HEK293 (cell line): ENCODE measurements at regions not wholly inside any gene's neighbourhood (a gene's known extent, or its start where the extent isn't known, plus 50 kb on each side); places are given as distances from the start of the nearest gene placed in this dataset.

Experiments used
- MEIS1 ChIP-seq: sonication (generic); formaldehyde crosslinking; IDR thresholded peaks from 2 replicates; pipeline ENCODE4 v1.8.1; 2022; ENCODE audit warnings: missing genetic modification reagents, mild to moderate bottlenecking, borderline replicate concordance
- PATZ1 ChIP-seq: fragments of 450-650 bp; formaldehyde crosslinking; IDR thresholded peaks from 2 replicates; pipeline ENCODE4 v1.5.1; 2016; ENCODE audit warnings: missing biosample characterization, missing genetic modification characterization
- ZFHX2 ChIP-seq: fragments of 450-650 bp; formaldehyde crosslinking; conservative IDR thresholded peaks from 2 replicates; pipeline ENCODE4 v1.5.1; 2016; ENCODE audit warnings: missing biosample characterization, missing genetic modification characterization
- ZIC2 ChIP-seq: fragments of 450-650 bp; formaldehyde crosslinking; IDR thresholded peaks from 2 replicates; pipeline ENCODE4 v1.5.1; 2016; ENCODE audit warnings: missing biosample characterization, missing genetic modification characterization
- ZNF560 ChIP-seq: fragments of 450-650 bp; formaldehyde crosslinking; IDR thresholded peaks from 2 replicates; pipeline ENCODE4 v1.5.1; 2017; ENCODE audit warnings: missing biosample characterization, missing genetic modification characterization, borderline replicate concordance
- ZSCAN23 ChIP-seq: fragments of 450-650 bp; formaldehyde crosslinking; IDR thresholded peaks from 2 replicates; pipeline ENCODE4 v1.5.1; 2016; ENCODE audit warnings: missing biosample characterization, missing genetic modification characterization
- TF ChIP-seq, protein P1 (sequence below): fragments of 450-650 bp; formaldehyde crosslinking; IDR thresholded peaks from 2 replicates; pipeline ENCODE4 v1.5.1; 2016; ENCODE audit warnings: missing biosample characterization, missing genetic modification characterization
- TF ChIP-seq, protein P2 (sequence below): fragments of 450-650 bp; formaldehyde crosslinking; IDR thresholded peaks from 2 replicates; pipeline ENCODE4 v1.5.1; 2016; ENCODE audit warnings: missing biosample characterization, missing genetic modification characterization
- TF ChIP-seq, protein P3 (sequence below): fragments of 450-650 bp; formaldehyde crosslinking; IDR thresholded peaks from 2 replicates; pipeline ENCODE4 v1.5.1; 2017; ENCODE audit warnings: missing biosample characterization, mild to moderate bottlenecking, missing genetic modification characterization, moderate library complexity

DNA sequence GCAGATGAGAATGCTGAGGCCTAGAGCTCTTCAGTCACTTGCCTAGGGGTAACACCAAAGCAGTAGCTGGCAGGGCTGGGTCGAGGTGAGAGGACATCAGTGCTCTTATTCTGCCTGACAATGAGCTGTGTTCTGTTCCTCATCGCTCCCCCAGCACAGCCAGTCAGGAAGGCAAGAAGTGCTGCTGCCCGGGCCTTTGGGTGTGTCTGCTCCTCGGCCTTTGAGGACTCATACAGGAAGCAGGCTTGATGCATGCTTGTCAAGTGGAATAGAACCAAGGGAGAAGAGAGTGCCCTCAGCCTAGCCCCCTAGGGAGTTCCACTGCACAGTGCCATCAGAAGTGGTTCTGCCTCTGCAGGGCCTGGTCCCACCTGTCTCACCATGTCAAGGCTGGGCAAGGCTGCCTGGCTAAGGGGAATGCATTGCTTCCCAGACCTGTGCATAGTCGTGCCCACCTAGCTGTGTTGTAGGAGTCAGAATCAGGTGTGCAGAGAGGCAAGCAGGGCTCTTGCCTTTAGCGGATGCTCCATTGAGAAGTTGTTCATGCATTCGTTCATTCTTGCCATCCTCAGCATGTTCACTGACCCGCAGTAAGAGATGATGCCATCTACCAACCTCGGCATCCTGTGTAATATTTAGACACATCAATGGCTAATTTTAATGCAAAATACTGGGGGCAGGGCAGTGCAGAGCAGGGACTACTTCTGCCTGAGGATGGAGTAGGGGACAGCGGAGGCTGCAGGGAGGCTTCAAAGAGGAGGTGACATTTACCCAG lies 156.6 kb downstream of the RPS24 start:
- TF ChIP-seq ZIC2 (tag by site-specific recombination) (no peak), ZNF560 (tag by site-specific recombination) (no peak), ZFHX2 (tag by site-specific recombination) (no peak), ZSCAN23 (no peak), MEIS1 (CRISPR knock-in tag) (no peak), PATZ1 (tag by site-specific recombination) (no peak)
- TF ChIP-seq, protein P1, sequence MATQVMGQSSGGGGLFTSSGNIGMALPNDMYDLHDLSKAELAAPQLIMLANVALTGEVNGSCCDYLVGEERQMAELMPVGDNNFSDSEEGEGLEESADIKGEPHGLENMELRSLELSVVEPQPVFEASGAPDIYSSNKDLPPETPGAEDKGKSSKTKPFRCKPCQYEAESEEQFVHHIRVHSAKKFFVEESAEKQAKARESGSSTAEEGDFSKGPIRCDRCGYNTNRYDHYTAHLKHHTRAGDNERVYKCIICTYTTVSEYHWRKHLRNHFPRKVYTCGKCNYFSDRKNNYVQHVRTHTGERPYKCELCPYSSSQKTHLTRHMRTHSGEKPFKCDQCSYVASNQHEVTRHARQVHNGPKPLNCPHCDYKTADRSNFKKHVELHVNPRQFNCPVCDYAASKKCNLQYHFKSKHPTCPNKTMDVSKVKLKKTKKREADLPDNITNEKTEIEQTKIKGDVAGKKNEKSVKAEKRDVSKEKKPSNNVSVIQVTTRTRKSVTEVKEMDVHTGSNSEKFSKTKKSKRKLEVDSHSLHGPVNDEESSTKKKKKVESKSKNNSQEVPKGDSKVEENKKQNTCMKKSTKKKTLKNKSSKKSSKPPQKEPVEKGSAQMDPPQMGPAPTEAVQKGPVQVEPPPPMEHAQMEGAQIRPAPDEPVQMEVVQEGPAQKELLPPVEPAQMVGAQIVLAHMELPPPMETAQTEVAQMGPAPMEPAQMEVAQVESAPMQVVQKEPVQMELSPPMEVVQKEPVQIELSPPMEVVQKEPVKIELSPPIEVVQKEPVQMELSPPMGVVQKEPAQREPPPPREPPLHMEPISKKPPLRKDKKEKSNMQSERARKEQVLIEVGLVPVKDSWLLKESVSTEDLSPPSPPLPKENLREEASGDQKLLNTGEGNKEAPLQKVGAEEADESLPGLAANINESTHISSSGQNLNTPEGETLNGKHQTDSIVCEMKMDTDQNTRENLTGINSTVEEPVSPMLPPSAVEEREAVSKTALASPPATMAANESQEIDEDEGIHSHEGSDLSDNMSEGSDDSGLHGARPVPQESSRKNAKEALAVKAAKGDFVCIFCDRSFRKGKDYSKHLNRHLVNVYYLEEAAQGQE (tag by site-specific recombination): no peak
- TF ChIP-seq, protein P2, sequence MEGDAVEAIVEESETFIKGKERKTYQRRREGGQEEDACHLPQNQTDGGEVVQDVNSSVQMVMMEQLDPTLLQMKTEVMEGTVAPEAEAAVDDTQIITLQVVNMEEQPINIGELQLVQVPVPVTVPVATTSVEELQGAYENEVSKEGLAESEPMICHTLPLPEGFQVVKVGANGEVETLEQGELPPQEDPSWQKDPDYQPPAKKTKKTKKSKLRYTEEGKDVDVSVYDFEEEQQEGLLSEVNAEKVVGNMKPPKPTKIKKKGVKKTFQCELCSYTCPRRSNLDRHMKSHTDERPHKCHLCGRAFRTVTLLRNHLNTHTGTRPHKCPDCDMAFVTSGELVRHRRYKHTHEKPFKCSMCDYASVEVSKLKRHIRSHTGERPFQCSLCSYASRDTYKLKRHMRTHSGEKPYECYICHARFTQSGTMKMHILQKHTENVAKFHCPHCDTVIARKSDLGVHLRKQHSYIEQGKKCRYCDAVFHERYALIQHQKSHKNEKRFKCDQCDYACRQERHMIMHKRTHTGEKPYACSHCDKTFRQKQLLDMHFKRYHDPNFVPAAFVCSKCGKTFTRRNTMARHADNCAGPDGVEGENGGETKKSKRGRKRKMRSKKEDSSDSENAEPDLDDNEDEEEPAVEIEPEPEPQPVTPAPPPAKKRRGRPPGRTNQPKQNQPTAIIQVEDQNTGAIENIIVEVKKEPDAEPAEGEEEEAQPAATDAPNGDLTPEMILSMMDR: no peak
- TF ChIP-seq, protein P3, sequence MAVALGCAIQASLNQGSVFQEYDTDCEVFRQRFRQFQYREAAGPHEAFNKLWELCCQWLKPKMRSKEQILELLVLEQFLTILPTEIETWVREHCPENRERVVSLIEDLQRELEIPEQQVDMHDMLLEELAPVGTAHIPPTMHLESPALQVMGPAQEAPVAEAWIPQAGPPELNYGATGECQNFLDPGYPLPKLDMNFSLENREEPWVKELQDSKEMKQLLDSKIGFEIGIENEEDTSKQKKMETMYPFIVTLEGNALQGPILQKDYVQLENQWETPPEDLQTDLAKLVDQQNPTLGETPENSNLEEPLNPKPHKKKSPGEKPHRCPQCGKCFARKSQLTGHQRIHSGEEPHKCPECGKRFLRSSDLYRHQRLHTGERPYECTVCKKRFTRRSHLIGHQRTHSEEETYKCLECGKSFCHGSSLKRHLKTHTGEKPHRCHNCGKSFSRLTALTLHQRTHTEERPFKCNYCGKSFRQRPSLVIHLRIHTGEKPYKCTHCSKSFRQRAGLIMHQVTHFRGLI (tag by site-specific recombination): no peak
